SK-N-SH treated with all-trans-retinoic acid at 6 μM for 48 hours (cell line): ENCODE measurements at regions not wholly inside any gene's neighbourhood (a gene's known extent, or its start where the extent isn't known, plus 50 kb on each side); places are given as distances from the start of the nearest gene placed in this dataset.

ENCODE experiments used
- RARB ChIP-seq: fragments of 250-450 bp; sonication (Bioruptor Pico); IDR thresholded peaks from 2 replicates; pipeline ENCODE4 v1.8.0; 2021; ENCODE audit warnings: mild to moderate bottlenecking, moderate library complexity
- ZFP3 ChIP-seq: fragments of 250-450 bp; sonication (Bioruptor Pico); IDR thresholded peaks from 2 replicates; pipeline ENCODE4 v1.5.0; 2020; ENCODE audit warnings: mild to moderate bottlenecking, moderate library complexity
- TF ChIP-seq, protein P1 (sequence below): fragments of 250-450 bp; sonication (Bioruptor Pico); IDR thresholded peaks from 2 replicates; pipeline ENCODE4 v1.8.0; 2020; ENCODE audit warnings: mild to moderate bottlenecking, moderate library complexity, borderline replicate concordance
- TF ChIP-seq, protein P2 (sequence below): fragments of 250-450 bp; sonication (Bioruptor Pico); IDR thresholded peaks from 2 replicates; pipeline ENCODE4 v1.5.1; 2021; ENCODE audit warnings: mild to moderate bottlenecking, moderate library complexity

DNA sequence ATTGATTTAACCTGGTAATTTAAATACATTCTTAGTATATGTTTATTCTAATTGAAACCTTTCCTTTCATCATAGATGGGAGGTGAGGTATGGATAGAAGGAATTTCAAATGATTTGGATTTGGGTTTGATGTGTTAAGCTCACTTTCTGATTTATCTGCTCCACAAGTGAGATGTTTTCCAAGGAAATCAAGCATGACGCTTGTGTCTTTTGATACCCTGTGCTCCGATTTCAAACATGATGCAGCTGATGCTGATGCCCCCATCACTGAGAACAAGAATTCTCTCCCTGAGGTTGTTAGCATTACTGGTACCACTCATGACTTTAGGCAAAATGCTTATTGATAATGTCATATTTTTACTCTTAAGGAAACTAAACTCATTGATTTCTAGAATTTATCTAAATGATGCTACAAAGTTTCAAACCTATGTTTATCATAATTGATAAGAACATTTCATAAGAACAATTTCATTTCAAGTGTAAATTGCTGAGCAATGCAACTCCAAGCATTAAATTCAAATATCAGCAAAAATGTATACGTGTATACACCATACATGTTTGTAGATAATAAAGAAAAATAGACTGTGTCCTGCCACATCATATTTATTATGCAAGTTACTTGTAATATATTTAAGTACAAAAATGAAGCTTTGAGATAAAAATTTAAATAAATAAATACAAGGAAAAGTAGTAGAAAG lies 75.5 kb upstream of the LRIG3 start:
- TF ChIP-seq, protein P1, sequence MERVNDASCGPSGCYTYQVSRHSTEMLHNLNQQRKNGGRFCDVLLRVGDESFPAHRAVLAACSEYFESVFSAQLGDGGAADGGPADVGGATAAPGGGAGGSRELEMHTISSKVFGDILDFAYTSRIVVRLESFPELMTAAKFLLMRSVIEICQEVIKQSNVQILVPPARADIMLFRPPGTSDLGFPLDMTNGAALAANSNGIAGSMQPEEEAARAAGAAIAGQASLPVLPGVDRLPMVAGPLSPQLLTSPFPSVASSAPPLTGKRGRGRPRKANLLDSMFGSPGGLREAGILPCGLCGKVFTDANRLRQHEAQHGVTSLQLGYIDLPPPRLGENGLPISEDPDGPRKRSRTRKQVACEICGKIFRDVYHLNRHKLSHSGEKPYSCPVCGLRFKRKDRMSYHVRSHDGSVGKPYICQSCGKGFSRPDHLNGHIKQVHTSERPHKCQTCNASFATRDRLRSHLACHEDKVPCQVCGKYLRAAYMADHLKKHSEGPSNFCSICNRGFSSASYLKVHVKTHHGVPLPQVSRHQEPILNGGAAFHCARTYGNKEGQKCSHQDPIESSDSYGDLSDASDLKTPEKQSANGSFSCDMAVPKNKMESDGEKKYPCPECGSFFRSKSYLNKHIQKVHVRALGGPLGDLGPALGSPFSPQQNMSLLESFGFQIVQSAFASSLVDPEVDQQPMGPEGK (CRISPR knock-in tag): no peak
- TF ChIP-seq, protein P2, sequence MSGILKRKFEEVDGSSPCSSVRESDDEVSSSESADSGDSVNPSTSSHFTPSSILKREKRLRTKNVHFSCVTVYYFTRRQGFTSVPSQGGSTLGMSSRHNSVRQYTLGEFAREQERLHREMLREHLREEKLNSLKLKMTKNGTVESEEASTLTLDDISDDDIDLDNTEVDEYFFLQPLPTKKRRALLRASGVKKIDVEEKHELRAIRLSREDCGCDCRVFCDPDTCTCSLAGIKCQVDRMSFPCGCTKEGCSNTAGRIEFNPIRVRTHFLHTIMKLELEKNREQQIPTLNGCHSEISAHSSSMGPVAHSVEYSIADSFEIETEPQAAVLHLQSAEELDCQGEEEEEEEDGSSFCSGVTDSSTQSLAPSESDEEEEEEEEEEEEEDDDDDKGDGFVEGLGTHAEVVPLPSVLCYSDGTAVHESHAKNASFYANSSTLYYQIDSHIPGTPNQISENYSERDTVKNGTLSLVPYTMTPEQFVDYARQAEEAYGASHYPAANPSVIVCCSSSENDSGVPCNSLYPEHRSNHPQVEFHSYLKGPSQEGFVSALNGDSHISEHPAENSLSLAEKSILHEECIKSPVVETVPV (CRISPR knock-in tag): no peak
- TF ChIP-seq ZFP3 (no peak), RARB (CRISPR knock-in tag) (no peak)
